HG03095 (cell line): ENCODE measurements at regions not wholly inside any gene's neighbourhood (a gene's known extent, or its start where the extent isn't known, plus 50 kb on each side); places are given as distances from the start of the nearest gene placed in this dataset.

Experiments used
- ATAC-seq: cut with Tn5 transposase; IDR thresholded peaks from one replicate; pipeline ENCODE4 v1.9.1; 2021; ENCODE audit warnings: moderate library complexity; ENCODE audit not compliant: unreplicated experiment

DNA sequence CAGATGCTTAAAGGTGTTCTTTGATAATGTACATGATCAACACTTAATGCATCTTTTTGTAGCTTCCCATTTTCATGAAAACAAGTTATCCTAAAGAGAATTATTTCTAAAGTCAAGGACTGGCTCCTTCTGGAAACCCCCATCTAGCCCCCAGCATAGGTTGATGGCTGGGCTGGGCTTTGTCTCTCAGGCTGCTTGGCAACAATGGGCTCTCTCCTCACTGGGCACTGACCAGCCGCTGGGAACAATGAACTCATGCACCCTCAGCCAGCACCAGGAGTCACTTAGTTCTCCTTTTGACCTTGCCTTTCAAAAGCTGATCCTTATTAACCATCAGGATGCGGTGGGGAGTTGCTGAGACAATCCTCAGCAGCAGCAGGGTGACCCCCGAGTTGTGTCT is 293.0 kb upstream of the PLXNA2 start:
- ATAC-seq, result no peak

DNA sequence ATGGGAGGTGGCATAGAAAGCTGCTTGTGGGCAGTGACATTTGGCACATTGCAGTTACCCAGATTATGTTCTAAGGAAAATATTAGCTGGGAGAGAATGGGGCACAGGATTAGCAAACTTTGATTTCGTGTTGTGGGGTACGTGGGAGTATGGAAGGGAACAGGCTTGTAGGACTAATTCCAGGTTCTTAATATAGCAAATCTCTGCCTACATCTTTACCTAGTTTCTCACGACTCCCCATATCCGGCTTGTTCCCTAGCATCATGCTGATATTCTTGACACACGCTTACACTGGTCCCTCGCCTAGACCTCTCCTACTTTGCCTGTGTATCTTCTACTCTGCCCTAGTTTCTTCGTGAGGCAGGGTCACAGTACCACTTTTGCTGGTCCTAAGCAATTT is 293.9 kb upstream of the PLXNA2 start:
- no peak for ATAC-seq

DNA sequence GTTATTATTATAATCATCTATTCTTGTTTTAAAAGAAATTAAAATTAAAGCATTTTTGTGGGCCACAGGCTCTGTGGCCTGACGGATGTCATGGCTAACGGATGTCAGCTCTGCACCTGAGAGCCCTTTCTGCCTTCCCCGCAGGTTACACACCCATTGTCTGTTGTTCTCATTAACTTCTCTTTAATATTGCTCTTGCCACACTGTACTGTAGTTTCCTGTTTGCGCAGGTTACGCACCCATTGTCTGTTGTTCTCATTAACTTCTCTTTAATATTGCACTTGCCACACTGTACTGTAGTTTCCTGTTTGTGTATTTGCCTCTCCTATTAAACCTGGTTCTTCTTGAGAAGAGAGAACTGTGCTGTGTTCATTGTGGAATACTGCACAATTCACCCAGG is 294.4 kb upstream of the PLXNA2 start:
- ATAC-seq, result no peak

DNA sequence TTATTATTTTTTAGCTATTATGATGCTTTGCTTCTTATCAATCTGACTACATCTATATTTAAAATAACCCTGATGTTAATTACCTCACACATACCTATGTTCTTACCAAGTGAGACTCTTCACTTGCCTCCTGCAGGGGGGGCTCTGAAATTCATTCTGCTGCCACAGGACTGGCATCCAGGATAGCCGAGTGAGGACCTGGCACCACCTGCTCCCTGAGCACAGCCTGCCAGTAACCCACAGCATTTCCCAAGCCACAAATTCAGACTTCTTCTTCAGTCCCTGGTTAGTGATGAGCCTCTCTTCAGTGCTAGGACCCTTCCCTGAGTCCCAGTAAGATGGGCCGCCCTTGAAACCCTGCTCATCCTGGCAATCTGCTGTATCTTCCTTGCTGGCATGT is 296.5 kb upstream of the PLXNA2 start:
- ATAC-seq, result no peak

DNA sequence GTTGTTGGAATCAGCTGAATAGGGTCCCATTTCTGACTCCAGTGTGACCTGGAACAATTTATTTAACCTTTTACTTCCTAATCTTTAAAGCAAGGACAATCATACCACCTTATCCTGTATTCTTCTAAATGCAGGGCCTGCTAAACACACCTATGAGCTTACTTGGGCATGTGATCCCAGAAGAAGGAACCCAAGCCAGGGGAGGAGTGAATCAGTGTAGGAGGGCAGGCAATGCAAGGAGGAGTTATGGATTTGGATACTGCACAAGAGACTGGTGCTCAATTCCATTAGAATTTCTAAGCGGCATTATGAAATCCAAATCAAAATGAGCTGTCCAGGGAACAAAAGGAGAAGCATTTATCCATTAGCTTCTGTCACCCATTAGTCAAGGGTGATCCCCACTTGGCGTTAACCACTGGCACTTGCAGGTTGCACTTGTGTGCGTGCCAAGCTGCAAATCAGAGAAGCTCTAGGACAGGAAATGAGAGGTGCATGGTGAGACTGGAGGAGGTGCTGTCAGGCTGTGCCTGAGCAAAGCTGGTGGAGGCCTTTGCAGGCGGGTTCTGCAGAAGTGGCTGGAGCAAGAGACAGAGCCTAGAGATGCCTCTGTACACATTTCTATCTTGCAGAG is 297.2 kb upstream of the PLXNA2 start:
- no peak for ATAC-seq

DNA sequence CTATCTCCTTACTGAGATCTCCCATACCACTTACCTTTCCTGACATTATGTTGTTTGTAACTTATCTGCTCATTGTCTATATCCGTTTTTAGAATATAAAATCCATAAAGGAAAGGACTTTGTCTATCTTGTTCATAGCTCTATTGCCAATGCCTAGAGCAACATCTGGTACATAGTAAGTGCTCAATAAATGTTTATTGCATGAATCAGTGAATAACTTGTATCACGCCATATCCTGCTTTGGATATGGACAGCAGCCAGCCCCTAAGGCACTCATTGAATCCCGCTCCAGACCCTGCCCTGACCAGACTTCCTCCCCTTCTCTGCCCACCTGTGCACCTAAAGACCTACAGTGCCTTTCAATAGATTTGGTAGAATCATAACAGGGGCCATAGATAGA is 298.1 kb upstream of the PLXNA2 start:
- no peak for ATAC-seq

DNA sequence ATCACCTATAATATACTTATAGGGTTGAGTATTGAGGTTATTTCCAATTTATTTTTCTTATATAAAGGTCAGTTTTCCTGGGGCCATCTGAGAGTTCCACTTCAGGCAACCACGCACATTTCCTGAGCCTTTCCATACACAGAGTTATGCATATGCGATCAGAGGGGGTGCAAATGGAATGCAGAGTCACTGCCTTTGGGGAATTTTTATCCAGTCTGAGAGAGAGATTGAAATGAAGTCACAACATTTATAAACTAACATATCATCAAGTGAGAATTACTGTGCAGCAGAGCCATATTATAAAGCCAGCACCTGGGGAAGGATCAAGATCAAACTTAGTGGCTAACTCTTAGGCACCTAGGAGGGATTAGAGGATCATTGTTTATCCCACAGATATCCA is 299.9 kb upstream of the PLXNA2 start:
- no peak for ATAC-seq

DNA sequence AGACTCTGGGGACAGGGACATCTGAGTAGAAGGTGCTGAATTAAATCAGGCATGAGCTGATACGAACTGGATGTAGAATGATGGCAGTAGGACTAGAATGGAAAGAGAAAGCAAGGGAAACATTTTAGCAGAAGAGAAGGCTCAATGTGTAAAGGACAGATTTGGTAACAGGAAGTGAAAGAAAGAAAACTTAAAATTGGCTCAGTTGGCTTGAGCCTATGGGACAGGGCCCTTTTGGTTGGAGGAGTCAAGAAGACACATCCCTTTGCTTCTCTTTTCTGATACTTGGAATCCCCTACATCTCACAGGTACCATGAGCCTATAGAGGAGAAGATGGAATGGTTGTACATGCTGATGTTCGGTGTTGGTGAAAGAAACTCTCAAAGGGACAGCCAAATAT is 300.6 kb upstream of the PLXNA2 start:
- no peak for ATAC-seq

DNA sequence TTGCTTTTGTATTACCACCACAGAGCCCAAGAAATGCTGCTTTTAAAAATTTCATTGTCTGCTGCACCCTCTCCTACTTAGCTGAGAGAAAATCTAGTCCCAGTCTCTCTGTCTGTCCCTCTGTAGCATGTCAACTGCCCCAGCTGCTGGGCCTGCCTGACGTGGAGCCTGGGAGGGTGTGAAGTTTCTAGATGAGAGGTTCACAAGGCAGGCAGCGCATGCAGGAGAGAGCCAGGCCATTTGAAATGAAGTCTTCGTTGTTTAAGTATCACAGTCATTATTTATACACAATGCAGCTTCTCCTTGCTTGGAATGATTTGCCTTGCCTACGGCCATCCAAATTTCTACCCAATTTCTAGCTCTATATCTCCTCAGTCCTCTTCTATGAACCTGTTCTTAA is 306.8 kb upstream of the PLXNA2 start:
- ATAC-seq, result no peak

DNA sequence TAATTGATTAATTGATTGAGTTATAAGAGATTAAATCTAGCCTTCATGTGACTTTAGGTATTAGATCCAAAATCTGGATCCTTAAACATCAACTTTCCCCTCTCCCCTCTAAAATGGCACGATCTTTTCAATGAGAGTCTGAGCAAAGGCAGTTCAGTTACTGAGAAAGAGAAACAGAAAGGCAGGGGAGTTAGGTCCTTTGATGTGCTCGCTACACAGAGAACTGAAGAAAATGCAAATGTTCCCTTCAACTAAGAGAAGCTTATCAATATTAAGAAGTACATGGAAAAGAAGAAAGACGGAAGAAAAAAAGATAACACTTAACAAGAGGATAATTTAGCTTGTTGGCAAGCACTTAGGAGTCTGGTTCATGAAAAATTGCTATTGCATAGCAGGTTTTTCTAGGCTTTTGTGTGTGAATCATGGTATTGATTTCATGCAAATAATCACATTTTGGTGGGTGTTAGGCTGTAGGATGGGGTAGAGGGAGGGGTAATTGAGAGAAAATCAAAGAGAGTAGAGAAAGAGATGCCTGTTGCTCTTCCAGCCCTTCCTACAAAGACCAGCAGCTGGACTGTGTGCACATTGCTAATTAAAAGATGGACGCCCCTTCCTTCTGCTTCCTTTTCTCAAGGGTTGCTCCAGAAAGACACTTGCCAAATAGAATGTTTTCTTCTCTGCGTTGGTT is 307.6 kb upstream of the PLXNA2 start:
- no peak for ATAC-seq

DNA sequence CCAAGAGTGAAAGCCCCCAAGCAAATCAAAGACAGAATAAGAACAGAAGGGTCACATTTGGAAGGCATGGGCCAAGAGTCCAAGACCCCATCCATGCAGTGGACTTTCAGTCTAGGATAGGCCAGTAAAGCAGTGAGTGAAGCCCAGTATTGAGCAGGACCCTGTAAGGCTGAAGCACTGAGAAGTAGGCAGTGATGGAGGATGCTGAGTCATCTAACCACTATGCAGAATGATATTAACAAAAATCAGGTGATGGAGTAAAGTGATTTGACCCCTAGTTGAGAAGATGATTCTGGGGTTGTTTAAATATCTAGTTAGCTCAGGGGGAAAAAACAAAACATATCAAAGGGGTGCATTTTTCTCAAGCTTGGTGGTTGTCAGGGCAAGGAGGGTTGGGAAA is 308.7 kb upstream of the PLXNA2 start:
- ATAC-seq, result no peak

DNA sequence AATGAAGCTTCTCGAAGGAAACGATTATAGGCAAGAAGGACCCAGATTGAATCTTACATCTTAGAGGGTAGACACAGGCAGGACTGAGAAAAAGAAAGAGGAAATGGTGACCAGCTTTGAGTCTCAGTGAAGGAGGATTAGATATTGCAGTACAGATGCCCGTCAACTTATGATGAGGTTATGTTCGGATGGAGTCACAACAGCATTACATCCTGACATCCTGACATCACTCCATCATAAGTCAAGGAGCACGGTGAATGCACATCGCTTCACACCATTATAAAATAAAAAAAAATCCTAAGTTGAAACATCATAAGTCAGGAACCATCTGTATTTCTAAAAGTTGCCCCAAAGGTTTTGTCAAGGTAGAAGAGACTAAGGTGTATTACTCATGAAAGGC is 312.3 kb upstream of the PLXNA2 start:
- no peak for ATAC-seq

DNA sequence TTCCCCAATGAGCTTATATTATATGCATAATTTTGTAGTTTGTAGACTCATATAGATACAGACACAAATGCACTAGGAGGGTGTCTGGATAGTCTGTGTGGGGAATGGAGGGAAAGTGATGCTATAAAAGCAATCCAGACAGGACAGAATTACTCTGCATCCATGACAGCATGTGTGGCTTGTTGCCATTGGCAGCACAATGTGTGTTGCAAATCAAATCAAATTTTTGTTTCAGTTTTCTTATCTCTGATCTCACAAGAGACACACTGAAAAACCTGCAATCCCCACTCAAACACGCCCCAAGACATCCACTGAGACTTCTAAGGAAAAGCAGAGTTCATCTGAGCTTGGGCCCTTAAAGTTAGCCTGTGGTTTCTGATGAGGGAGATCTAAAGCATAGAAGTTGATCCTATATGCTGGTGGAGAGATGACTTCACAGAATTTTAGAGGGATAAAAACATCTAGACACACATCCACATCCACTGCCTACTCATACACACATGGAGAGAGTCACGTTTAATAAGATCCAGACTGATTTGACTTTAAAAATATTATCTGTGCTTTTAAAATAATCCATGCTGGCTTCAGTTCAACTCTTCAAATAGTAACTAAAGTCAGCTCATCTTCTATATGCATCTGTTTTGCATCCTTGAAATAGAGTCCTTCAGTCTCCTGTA is 313.0 kb upstream of the PLXNA2 start:
- no peak for ATAC-seq

DNA sequence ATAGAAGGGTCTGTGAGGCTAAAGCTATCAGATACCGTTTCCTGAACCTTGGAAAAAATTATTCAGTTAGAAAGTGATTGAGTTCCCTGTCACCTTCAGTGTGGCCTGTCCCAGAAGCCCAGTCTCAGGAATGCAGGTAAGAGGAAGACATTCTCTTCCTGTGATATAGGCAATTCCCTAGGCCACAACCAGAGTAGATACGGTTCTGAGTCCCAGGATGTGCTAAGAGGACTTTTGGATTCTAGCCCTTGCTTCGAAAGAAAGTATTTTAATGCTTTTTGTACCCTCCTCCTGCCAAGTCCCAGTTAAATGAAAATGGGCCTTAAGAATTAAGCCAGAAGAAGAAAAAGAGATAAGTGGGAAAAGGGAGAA is 313.5 kb upstream of the PLXNA2 start:
- ATAC-seq, result no peak

DNA sequence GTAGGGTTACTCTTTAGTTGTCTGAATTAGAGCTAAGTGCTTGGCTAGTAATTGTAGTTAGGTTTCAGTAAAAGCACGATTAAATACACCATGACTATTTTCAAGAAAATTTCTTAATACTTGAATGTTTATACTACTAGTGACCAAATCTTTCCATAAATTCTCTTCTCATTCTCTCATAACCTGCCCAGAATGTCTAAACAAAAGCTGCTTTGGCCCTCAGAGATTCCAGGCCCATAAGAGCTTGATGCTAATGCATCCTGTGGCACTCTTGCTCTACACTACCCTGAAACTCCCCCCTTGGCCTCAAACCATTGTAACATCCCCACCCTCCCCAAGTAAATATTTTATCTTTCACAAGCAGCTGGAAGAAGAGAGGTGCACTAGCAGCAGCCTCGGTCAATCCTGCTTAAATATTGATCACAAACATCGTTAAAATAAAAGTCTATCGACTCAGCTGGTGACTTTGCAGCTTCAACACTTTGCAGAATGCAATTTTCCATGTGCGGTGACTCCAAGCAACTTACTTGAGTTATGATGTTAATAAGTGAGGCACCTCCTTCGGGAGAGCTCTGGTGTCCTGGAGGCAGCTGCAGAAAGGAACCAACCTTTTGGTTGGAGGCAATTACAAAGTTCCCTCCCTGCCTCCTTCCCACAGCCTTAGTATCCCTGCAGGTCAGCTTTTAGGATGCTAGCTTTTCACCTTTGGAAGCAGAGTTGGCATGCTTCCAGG is 315.6 kb upstream of the PLXNA2 start:
- ATAC-seq, result no peak

DNA sequence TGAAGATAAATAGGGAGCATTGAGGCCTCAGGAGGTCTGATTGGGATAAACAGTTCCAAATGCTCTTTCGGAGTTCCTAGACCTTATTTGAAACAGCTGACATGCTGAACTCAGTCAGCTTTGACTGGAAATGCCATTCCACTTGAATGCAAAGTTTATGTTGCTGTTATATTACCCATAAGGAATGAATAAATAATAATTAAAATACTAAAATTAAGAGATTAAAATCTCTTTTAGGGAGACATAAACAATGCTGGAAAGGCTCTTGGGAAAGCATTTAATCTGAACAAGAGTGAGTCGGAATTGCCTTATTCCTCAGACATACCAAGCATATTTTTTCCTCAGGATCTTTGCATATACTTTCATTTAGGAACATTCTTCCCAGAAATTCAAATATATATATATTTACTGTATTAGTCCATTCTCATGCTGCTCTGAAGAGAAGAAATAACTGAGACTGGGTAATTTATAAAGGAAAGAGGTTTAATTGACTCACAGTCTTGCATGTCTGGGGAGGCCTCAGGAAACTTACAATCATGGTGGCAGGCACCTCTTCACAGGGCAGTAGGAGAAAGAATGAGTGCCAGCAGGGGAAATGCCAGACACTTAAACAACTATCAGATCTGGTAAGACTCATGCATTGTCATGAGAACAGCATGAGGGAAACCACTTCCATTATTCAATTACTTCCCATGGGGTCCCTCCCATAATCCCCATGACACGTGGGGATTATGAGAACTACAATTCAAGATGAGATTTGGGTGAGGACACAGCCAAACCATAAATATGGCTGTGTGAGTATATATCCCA is 318.2 kb upstream of the PLXNA2 start:
- no peak for ATAC-seq

DNA sequence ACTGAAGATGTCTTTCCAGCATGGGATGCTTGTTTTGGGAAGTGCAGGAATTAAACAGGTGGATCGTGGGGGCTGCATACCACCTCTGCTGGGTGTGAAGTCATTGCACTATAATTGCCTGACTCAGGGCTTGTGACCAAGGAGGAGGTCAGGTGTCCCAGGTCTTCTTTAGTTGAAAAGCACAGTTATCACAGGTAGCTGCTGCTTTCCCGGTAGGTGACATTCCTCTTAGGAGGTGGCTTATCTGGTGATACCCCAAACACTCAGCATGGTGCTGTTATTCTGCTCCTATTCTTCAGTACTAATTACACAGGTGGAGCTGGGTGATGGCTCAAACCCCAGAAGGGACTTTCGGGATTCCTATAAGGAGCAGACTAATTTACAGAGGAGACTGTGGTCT is 320.3 kb upstream of the PLXNA2 start:
- no peak for ATAC-seq

DNA sequence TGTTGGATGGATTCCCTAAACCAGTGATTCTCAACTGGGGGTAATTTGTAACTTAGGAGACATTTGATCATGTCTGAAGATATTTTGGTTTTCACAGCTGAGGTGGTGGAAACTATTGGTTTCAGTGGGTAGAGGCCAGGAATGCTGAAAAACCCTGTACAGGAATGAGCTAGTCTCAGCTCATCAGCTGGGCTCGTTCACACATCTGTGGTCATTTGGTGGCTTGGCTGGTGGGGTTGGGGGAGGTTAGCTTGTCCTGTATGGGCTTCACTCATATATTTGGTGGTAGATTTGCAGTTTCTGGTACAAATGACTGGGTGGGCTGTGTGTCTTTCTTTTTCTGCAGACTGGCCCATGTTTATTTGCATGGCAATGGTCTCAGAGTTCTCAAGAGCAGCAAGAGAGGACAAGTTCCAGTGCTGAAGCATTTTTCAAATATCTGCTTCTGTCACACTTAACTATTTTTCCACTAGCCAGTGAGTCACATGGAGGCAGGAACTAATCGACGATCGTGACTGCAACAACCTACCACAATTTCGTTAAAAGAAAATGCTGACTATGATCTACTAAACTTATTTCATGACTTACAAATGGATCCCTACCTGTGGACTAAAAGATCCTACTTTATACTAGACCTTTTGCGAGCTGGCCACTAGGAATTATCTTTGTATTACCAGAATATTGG is 321.7 kb upstream of the PLXNA2 start:
- no peak for ATAC-seq

DNA sequence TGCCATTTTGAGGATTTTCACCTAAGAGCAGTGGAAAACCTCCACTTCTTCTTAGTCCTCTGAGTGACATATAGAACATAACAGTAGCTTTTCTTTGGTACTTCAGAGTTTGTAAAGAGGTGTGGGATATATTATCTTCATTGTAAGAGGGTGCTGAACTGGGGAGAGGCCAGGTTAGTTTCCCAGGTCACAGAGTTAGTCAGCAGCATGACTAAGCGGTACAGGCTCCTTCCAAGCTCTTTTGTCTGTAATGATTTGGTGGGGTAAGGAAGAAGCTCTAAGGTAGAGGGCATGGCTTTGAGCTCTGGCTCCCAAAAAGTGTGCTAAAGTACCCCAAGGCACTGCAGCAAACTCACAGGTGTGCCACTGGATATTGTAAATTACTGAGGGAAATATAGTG is 325.0 kb upstream of the PLXNA2 start:
- no peak for ATAC-seq

DNA sequence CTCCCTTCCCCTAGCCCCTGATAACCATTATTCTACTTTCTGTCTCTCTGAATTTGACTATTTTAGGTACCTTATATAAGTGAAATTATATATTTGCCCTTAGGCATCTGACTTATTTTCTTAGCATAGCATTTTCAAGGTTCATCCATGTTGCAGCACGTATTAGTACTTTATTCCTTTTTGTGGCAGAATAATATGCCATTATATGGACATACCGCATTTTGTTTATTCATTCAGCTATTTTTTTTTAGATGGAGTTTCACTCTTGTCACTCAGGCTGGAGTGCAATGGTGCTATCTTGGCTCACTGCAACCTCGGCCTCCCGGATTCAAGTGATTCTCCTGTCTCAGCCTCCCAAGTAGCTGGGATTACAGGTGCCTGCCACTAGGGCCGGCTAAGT is 326.2 kb upstream of the PLXNA2 start:
- no peak for ATAC-seq

DNA sequence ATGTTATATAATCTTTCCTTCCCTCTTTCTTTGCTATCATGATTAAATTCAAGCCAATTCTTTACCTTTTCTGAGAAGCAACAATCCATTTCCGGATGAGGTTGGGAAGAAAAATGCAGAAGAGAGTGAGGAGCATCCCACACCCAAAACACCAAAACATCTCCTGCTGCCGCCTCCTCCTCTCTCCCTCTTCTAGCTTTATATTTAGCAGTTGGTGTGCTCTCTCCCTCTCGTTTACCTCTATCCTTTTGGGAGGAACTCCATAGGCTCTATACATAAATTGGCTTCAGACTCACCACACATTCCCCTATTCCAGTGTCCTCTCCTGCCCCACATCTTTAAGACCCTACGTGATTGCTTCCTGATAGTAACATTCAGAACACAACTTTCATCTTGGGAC is 332.2 kb upstream of the PLXNA2 start:
- no peak for ATAC-seq
